Chondrocyte (in vitro differentiated cells): ENCODE measurements at regions not wholly inside any gene's neighbourhood (a gene's known extent, or its start where the extent isn't known, plus 50 kb on each side); places are given as distances from the start of the nearest gene placed in this dataset.
"Not testable (repeated sequence)": the region's sequence is repeated elsewhere in the genome, so short reads cannot be mapped to it uniquely, and the experiment has no call there.

ENCODE experiments used
- DNase-seq: peaks from one replicate; pipeline ENCODE4 v3.0.0; 2021; ENCODE audit warnings: mixed read lengths, low spot score
- H3K27ac Mint-ChIP-seq: one replicate; pipeline ENCODE4 v1.8.0; 2021; ENCODE audit warnings: mild to moderate bottlenecking, moderate library complexity, mixed read lengths; ENCODE audit not compliant: unreplicated experiment
- H3K27me3 Mint-ChIP-seq: 2 replicates; pipeline ENCODE4 v1.8.0; 2021; ENCODE audit warnings: low read depth, mixed read lengths
- H3K36me3 Mint-ChIP-seq: 2 replicates; pipeline ENCODE4 v1.8.0; 2021; ENCODE audit warnings: low read depth, mixed read lengths
- H3K4me1 Mint-ChIP-seq: 2 replicates; pipeline ENCODE4 v1.8.0; 2021; ENCODE audit warnings: low read depth, mild to moderate bottlenecking, mixed read lengths
- H3K4me3 Mint-ChIP-seq: one replicate; pipeline ENCODE4 v1.8.0; 2021; ENCODE audit warnings: mild to moderate bottlenecking, moderate library complexity, mixed read lengths; ENCODE audit not compliant: unreplicated experiment
- H3K9me3 Mint-ChIP-seq: 2 replicates; pipeline ENCODE4 v1.8.0; 2021; ENCODE audit warnings: low read depth, mixed read lengths
- TF ChIP-seq, protein P1 (sequence below): fragments of 200-600 bp; sonication (generic); IDR thresholded peaks from 2 replicates; pipeline ENCODE4 v1.5.0; 2021; ENCODE audit warnings: antibody characterized with exemption, mild to moderate bottlenecking, moderate library complexity

GRCh38 chr7:128591705-128592104 is 80.4 kb upstream of the GARIN1A start:
- Mint-ChIP-seq H3K27me3 (no peaks in the 10 kb centered on the region), H3K4me1 (peaks cover under 1% of the 10 kb centered on the region), H3K9me3 (no peaks in the 10 kb centered on the region), H3K27ac (no peak overlapping the region), H3K36me3 (peaks cover 15% of the 10 kb centered on the region), H3K4me3 (no peak overlapping the region)
- no peak for DNase-seq
- TF ChIP-seq, protein P1, sequence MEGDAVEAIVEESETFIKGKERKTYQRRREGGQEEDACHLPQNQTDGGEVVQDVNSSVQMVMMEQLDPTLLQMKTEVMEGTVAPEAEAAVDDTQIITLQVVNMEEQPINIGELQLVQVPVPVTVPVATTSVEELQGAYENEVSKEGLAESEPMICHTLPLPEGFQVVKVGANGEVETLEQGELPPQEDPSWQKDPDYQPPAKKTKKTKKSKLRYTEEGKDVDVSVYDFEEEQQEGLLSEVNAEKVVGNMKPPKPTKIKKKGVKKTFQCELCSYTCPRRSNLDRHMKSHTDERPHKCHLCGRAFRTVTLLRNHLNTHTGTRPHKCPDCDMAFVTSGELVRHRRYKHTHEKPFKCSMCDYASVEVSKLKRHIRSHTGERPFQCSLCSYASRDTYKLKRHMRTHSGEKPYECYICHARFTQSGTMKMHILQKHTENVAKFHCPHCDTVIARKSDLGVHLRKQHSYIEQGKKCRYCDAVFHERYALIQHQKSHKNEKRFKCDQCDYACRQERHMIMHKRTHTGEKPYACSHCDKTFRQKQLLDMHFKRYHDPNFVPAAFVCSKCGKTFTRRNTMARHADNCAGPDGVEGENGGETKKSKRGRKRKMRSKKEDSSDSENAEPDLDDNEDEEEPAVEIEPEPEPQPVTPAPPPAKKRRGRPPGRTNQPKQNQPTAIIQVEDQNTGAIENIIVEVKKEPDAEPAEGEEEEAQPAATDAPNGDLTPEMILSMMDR: no peak

DNA sequence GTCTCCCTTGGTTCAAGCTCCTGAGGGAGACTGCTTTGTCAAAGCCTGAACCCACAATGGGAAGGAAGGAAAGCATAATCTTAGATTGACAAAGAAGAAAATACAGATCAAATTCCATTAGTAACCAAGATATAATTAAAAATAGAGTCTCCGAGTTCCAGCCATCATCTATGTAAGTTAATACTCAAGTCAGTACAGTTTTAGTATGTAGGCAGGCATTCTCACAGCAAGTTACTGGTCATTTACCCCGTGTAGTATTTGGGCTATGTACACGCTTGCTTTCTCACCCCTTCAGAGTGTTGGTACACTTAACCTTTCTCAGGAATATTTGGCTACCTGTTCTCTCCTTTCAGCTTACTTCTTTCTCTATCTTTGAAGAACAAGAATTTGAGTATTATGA is 79.9 kb upstream of the GARIN1A start:
- not testable (repeated sequence) for H3K9me3 Mint-ChIP-seq, H3K4me1 Mint-ChIP-seq, H3K27ac Mint-ChIP-seq, H3K4me3 Mint-ChIP-seq, H3K27me3 Mint-ChIP-seq, DNase-seq
- peaks cover 16% of the 10 kb centered on the region for H3K36me3 Mint-ChIP-seq

DNA sequence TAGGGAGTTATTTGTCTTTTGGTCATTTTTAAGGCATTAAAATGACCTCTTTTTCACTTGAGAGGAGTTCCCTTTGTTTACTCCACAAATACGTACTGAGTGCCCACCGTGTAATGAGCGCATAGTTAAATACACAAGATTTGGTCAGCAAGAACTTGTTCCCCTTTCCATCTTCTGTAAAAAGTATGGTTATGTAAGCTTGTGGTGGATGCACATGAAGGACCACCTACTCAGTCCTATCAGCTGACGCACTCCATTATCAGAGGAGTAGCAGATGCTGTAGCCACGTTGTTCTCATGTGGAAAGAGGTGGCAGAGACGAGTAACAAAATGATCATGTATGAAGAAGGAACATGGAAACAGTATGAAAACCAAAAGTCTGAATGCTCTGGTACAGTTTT is 78.0 kb upstream of the GARIN1A start:
- H3K27ac Mint-ChIP-seq, DNase-seq, H3K4me3 Mint-ChIP-seq, H3K27me3 Mint-ChIP-seq, H3K9me3 Mint-ChIP-seq, H3K4me1 Mint-ChIP-seq: not testable (repeated sequence)
- H3K36me3 Mint-ChIP-seq: peaks cover 16% of the 10 kb centered on the region

DNA sequence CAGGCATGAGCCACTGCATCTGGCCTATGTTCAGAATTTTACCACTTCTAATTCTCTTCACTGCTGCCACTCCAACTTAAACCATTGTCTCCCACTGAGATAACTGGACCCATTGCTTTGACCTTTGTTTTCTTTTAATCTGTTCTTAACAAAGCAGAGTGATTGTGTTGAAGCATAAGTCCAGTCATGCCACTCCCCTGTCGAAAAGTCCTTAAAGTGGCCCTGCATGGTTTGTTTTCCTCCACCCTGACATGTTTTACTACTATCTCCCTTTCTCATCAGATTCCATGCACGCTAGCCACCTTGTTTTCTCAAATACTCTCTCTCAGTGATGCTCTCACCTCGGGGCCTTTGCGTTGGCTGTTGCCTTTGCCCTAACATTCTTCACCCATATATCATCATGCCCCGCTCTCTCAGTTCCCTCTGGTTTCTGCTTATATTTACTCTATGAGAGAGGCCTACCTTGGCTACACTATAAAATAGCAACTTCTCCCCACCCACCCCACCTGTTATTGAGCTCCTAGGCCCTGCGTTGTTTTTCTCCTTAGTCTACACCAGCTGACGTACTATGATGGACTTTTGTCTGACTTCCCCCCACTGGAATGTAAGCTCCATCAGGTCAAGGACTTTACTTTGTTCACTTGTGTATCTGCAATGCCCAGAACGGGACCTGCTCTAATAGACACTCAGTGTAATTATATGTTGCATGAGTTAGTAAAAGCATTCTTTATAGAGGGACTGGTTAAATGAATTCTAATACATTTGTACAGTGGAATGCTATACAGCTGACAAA is 75.6 kb upstream of the GARIN1A start:
- not testable (repeated sequence) for H3K4me3 Mint-ChIP-seq, H3K9me3 Mint-ChIP-seq, H3K27me3 Mint-ChIP-seq, H3K4me1 Mint-ChIP-seq, DNase-seq
- Mint-ChIP-seq H3K27ac (peak overlapping the region; percentile 34), H3K36me3 (peaks cover 15% of the 10 kb centered on the region)

DNA sequence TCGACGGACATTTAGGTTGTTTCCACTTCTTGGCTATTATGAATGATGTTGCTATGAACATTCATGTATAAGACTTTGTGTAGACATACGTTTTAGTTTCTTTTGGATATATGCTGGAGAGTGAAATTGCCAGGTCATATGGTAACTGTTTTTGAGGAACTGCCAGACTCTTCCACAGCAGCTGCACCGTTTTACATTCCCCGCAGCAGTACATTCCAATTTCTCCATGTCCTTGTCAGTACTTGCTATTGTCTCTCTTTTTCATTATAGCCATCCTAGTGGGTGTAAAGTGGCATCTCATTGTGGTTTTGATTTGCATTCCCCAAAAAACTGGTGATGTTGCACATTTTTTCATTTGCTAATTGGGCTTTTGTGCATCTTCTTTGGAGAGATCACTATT is 73.1 kb upstream of the GARIN1A start:
- H3K27ac Mint-ChIP-seq, H3K9me3 Mint-ChIP-seq, H3K4me3 Mint-ChIP-seq, H3K27me3 Mint-ChIP-seq, H3K4me1 Mint-ChIP-seq, DNase-seq: not testable (repeated sequence)
- H3K36me3 Mint-ChIP-seq: peaks cover 10% of the 10 kb centered on the region

DNA sequence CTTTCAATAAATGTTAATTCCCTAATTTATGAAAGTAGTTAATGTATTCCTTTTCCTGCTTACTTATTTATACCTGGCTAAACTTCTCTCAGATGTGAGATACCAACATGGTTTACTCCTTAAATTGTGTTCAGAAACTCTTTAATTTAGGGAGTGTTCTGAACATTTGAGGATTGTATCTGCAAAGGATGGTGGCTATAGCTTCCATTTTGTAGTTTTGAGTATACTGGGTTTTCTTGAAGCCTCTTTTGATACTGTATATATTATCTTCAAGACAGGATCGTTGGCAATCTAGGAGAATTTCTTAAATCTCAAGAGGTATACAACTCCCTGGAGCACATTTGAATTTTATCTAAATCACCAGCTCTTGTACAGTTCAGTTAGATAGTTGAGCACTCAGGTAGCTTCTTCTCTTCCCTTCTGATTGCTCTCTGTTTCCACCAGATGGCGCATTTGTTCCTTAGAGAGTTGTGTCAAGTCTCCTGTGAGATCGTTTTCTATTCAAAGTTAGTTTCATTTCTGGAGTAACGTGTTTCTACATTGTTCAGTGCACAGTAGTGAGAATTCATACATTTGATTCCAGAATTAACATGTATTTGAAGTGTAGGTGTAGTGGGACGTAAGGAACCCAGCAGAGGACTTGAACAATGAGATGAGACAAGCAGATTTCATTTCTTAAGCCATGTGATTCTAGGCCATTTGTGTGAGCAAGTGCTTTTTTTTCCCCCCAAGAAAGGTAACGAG is 63.2 kb upstream of the GARIN1A start:
- H3K4me3 Mint-ChIP-seq: peak overlapping the region; percentile 71
- not testable (repeated sequence) for H3K9me3 Mint-ChIP-seq, H3K36me3 Mint-ChIP-seq, DNase-seq, H3K27me3 Mint-ChIP-seq
- peak overlapping the region; percentile 81 for H3K27ac Mint-ChIP-seq
- TF ChIP-seq, protein P1: peak; percentile 83
- peaks cover 10% of the 10 kb centered on the region for H3K4me1 Mint-ChIP-seq

DNA sequence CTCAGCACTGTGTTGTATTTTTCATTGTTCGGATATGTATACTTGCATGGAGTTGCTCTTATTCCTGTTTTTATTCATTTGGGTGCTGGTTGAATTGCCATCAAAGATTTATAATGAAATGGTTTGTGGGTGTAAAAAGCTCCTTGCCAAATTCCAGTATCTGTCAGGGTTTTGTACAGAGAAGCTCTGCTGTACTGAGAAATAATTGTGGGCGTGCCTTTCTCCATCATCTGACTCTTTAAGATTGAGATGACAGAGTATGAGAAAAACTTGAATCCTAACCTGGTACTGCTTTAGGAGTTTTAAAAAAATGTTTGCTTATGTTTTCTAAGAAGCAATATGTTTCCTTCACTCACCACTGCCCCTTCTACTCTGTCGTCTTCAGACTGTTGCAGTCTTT is 58.7 kb upstream of the GARIN1A start:
- peaks cover 13% of the 10 kb centered on the region for H3K4me1 Mint-ChIP-seq
- not testable (repeated sequence) for H3K4me3 Mint-ChIP-seq, H3K36me3 Mint-ChIP-seq, DNase-seq, H3K9me3 Mint-ChIP-seq, H3K27me3 Mint-ChIP-seq, H3K27ac Mint-ChIP-seq

GRCh38 chr7:128614812-128615211 is 57.3 kb upstream of the GARIN1A start:
- H3K4me3 Mint-ChIP-seq, H3K4me1 Mint-ChIP-seq, DNase-seq, H3K36me3 Mint-ChIP-seq, H3K27ac Mint-ChIP-seq, H3K27me3 Mint-ChIP-seq, H3K9me3 Mint-ChIP-seq: not testable (repeated sequence)

GRCh38 chr7:128616799-128617198 is 55.3 kb upstream of the GARIN1A start:
- not testable (repeated sequence) for H3K27me3 Mint-ChIP-seq, H3K4me3 Mint-ChIP-seq, DNase-seq, H3K9me3 Mint-ChIP-seq, H3K4me1 Mint-ChIP-seq, H3K27ac Mint-ChIP-seq
- peaks cover 12% of the 10 kb centered on the region for H3K36me3 Mint-ChIP-seq
